CD4-positive, alpha-beta T cell treated with Interleukin-4 for 4 hours (primary cell): ENCODE measurements at regions not wholly inside any gene's neighbourhood (a gene's known extent, or its start where the extent isn't known, plus 50 kb on each side); places are given as distances from the start of the nearest gene placed in this dataset.
"Not testable (repeated sequence)": the region's sequence is repeated elsewhere in the genome, so short reads cannot be mapped to it uniquely, and the experiment has no call there.

ENCODE experiments used
- DNase-seq: peaks from one replicate; pipeline ENCODE4 v3.0.0-alpha.2; 2020

DNA sequence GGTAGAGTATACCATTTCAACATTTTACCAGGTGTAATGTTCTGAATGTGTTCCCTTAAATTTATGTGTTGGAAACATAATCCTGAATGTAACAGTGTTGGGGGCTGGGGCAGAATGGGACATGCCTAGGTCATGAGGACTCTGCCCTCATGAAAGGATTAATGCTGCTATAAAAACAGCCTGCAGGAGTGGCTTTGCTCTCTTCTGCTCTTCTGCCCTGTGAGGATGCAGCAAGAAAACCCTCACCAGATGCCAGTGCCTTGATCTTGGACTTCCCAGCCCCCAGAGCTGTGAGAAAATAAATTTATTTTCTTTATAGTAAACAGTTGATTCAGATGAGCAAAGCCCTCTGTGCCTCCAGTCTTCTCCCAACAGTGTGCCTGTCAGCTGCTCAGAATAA is 326.0 kb upstream of the ONECUT1 start:
- DNase-seq = no peak

DNA sequence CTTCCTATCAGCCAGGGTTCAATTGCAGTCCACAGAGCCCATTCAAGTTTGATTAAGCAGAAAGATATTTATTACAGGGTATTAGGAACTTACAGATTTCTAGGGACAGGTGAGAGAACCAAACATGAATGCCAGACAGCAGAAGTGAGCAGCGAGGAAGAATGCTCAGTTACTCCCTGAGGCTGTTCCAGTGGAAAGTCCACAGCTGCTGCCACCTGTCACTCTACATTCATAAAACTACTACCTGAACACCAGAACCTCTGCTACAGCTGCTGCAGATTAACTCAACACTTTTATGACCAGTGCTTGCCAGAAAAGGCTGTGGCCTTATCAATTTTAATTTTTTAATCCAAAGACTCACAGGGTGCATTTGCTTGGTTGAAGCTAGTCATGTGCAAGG is 325.4 kb upstream of the ONECUT1 start:
- no peak for DNase-seq

DNA sequence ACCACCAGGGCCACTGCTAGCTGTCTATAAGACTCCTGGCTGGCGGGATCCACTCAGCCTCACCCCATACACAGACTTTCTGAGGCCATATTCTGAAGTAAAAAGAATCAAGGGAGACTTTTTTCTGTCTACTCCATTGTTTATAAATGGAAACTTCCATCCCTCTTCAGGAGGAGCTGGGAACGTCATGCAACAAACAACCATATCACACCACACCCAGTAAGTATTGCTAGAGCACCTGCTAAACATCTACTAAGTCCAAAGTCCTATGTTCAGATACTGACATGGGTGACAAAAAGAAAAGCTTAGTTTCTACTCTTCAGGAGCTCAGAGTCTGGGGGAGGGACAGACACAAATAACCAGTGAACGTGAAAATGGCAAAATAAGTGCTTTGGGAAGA is 324.8 kb upstream of the ONECUT1 start:
- no peak for DNase-seq

DNA sequence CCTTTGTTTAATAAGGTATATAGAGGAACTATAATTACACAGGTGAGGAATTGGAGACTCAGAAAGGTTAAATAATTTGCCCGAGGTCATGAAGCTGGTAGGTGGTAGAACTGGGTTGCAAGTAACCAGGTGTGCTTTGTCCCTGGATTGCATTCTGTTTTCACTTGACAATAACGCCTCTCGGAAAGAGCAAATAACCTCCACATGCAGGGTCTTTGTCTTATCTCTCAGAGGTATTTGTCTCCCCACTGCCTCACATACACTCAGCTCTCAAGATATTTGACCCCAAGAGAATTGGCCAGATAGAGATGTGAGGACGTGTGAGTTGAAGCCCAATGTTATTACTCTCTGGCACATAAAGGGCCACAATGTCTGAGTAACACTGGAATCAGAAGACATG is 320.9 kb upstream of the ONECUT1 start:
- no peak for DNase-seq

DNA sequence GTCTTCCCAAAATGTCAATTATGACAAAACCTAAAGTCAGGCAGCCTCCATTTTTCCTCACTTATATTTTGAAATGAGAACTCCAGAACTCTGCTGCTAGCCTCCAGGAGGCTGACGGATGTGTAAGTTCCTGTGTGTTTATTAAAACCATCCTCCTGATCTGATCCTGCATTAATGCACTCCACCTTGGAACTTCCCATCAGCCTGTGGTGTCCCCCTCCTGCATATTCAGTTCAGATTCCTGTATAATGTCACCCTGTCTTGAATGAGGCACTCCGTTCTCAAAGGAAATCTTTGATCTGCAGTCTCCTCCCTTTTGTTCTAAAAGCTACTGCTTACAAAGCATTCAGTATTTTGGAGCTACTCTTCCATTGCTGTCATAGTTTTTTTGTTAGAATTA is 318.2 kb upstream of the ONECUT1 start:
- DNase-seq = no peak

DNA sequence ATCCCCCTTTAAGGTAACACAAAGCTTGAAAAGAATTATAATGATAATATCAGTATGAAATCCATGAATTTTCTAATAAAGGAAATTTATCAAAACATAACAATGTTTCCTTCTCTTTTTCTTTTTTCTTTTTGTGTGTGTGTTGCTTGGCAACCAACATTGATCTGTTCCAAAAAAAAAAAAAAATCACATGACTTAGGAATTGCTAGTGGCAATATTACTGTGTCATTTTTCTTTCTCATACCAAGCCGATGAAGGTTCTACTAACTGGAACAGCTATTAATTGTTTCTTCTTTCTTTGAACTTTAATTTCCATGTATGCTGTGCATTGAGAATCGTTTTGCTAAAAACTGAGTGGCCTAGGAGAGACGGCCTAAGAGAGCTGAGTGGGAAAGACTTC is 317.7 kb upstream of the ONECUT1 start:
- no peak for DNase-seq

DNA sequence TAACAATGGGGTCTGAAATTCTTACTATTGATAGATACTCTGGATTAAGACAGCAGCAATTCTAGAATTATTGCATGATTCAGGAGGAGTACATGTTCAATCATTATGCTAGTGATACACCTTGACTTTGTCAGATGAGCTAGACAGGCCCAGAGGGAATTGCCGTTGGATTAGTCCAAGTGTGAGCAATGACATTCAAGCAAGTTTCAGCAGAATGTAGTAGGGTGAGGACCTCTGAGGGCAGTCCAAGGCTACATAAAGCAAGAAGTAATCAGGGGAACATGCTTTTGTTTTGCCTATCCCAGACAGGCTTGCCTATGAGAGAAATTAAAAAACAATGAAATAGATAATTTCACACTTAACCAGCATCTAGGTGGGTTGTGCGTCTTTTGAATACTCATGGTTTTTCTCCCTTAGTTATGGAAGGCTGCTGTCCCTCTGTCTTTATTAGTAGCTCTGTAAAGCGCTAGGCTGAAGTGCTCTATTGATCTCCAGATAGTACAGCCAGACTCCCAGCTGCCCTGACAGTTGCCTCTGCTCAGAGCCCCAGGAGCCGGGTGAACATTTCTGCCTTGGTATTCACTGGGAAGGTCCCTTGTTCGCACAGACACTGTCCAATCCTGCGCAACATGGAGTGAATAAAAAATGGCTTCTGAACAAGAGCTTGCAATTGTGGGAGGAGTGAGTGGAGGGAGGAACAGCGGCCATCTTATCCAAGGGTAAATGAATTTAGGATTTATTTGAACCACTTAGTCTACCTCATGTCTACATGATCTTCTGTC is 316.6 kb upstream of the ONECUT1 start:
- no peak for DNase-seq

DNA sequence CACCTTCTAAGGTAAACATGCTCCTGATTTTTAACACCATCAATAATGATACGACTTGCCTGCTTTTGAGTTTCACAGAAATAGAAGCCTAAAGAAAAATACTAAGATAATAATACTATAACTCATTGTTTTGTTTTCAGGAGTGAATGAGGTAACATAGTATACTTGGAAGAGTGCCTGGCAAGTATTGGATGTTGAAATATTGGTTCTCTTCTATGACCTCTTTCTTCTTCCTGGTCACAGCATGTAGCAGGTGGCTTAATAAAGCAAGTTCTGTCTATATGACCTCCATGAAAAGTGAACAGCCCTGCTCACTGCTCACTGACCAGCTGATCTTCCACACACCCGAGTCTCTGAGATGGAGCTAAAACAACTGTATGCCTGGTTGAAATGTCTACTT is 312.3 kb upstream of the ONECUT1 start:
- DNase-seq = no peak

DNA sequence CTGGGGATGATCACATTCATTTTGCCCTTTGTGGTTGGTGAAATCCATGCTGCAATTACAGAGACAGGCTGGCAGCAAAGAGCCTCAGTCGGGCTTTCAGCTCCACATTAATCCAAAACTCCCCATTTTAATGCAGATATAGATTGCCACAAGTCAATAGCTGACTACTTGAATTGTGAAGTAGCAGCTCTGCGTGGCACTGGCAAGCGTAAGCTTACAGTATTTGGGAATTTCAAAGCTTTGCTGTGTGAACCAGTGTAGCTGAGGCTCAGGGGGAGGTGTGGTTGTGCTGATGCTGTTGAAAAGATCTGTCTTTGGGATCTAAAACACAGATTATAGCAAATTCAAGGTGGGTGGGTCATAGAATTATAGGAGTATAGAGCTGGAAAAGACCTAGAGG is 290.3 kb upstream of the ONECUT1 start:
- no peak for DNase-seq

DNA sequence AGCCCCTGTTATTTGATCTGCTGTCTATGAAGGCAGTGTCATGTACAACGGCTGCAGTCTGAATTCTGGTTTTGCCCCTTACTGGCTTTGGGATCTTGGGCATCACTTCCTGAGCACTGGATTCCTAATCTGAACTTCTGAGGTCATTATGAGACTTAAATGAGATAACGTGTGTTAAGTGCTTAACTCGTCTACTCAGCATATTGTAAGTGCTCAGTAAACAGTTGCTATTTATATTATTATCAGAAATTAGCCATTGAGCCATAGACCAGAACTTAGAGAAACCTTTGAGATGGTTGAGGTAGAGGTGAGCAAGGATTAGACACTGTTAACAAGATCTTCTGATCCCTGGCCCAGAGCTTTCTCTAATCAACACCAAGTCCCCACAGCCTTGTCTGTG is 284.1 kb upstream of the ONECUT1 start:
- DNase-seq = no peak

DNA sequence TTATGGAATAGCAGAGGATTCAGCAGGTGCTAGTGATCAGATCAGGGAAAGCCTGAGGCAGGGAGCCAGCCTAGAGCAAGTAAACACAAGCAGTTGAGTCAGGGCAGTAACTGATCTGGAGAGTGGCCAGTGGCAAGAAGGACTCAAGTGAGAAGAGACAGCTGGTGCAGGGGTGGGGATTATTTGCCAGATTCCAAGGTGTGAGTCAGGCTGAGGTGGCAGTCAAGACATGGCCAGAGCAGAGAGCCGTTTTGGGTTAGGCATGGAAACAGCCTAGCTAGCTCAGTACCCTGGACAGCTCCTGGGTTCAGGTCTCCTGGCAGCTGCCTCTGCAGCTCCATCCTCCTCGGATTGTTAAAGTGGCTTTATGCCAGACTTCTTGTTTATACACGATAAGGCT is 281.9 kb upstream of the ONECUT1 start:
- DNase-seq = no peak

DNA sequence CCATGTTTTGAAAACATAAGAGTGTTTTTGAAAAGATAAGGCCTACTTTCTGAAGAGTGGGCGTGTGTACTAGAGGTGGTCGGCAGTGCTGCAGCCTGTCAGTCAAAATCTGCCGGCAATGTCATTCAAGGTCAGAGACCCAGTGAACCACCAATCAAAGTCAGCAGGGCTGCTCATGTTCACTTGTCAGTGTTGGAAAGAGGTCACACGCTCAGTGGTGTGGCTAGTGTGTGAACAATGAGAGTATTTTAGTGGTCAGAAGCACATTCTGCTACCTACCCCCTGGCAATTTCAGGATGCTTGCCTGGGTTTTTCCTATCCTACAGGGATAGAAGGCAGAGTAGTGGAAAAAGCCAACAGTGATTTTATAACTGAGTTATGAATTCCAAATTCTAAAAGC is 278.5 kb upstream of the ONECUT1 start:
- DNase-seq = no peak

DNA sequence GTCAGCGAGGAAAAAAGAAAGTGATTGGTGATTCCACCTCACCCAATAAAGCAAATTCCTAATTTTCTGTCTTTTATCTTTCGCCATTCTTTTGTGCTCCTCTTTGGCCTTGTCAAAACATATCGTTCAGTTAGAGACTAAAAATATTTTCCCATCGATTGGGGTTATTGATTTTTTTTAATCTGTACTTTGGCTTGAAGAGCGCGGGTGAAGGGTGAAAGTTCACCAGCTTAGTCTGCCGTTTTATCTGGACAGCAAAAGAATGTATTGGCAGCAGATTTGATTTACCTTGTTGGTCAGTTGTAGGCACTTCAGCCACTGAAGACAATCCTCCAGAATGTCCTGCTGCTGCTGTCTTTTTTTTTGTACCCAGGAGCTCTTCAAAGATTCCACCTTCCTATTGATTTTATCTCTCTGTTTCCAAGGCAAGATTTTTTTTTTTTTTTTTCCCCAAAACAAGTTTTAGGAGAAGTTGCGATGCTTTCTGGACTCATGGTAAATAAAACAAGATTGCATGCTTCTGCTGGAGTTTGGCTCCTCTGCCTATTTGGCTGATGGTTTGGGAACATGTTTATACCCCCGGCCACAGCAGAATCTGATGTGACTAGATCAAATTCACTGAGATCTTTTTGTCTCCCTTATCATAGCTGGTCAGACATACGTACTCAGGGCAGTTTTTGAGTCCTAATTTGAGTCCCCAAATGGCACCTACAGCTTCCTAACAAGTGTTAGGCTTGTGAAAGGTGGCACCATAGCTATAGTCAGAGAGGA is 269.3 kb upstream of the ONECUT1 start:
- DNase-seq = no peak

DNA sequence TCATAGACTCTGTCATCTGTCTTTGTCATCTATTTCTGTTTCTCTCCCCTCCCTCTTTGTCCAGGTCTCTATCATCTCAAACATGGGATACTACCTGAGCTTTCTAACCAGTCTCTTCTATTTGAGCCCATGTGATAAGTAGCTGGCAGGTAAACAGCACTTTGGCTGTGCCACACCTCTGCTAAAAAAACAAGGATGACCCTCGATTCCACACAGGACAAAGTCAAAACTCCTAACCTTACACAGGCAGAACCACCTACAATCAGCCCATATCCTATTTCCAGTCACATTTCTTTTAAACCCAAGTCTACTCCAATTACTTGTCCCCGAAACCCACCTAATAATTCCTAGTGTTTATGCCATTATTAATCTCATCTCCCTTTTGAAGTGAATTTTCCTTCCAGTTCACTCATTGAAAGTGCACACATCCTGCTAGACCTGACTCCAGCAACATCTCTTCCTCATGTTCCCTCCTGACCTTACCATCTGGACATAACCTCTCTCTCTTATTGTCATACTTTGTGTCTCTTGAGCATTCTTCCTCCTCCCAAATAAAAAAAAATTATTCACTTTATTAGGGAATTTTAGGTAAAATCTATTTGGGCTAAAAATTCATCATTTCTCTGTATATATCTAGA is 256.1 kb upstream of the ONECUT1 start:
- DNase-seq = no peak

DNA sequence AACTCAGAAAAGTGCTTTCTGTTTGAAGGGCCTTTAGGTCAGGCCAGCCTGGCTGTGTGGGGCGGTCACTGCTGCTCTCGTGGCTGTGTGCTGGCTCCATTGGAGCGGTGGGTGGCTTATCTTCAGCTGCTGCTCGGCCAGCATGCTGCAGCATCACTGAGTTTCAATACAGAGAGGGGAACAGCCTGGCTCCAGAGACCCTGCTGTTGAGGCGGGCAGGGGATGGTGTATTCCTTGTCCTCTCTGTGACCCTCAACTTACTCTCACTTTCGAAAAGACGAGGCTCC is 248.5 kb upstream of the ONECUT1 start:
- no peak for DNase-seq

DNA sequence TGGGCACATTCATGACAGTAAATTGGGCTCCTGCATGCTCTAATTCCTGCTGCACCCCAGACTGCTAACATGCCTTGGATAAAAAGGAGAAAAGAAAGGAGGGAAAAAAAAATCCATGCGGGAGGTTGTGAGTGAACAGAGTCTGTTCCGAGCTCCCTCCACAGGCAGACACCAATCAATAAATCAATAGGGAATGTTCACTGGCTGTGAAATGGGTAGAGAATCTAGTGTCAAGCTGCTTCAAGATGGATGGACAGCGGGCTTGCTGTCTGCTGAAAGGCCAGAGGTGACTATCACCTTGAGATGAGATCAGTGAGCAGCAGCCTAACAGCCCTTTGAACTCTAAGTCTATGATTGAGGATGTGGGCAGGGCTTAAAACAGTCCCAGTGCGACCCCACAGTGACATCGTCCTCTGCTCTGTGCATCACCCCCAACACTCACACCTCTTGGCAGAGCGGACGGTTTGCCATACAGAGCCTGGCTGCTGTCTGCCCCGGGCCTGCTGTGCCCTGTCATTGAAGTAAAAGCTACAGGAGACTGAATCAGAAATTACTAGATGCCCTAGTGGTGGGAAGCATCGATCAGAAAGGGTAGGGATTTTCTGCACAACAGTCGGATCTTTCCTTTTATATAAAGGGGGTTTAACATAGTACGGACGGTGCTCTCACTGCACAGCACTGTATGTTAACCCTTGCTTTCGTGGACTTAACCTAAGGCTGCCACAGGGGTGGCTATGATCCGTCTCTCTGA is 247.9 kb upstream of the ONECUT1 start:
- DNase-seq = no peak

DNA sequence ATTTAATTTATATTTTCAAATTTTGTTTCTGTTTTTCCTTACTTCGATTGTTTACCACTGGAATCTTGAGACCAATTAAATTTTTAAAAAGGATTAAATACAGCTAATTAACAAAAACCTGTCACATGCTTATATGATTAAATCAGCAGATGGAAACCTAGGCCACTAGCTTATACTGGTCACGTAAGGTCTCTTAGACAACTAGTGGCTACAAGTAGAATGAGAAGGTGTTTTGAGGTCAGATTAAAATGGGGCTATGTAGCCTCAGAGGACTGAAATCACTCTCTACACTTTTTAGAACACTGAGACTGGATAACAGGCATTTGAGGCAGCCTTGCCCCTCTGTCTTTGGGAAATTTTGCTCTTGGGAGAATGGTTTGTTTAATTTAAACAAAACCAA is 246.5 kb upstream of the ONECUT1 start:
- DNase-seq = no peak

DNA sequence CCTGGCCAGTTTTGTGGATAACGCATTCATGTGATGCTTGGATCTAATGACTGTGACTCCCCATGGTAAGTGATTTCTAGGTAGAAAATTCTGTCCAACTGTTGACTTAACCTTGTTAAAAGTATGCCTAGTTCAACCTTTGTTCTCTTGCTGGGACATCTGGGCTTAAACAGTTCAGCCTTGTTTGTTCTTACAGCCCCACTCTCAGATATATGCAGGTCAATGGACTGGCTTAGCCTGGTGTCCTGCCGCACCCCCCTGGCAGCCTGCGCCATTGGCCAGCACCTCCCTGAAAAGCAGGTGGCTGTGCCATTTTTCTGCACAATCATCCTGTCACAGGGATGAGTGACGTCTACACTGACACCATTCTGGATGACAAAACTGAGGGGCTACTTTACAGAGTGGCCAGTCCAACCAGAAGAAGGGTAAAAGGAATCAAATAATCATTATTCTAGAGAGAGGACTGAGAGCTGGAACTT is 244.7 kb upstream of the ONECUT1 start:
- no peak for DNase-seq

DNA sequence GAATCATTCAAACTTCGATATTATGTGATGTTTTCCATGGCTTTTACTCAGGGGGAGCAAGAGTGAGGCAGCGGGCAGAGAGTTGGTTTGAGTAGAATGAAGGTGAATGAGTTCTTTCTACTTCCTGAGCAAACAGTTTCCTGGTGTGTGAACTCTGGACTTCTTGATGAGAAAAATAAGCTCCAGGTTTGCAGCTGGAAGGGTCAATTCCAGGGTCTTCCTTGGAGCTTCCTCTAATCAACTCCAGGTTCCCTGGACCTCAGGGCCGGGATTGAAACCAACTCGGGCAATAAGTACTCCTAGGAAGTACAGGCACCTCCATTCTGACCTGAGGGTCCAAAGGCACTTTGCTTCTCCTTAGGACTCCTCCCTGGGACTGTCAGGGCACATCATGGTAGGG is 243.6 kb upstream of the ONECUT1 start:
- no peak for DNase-seq

DNA sequence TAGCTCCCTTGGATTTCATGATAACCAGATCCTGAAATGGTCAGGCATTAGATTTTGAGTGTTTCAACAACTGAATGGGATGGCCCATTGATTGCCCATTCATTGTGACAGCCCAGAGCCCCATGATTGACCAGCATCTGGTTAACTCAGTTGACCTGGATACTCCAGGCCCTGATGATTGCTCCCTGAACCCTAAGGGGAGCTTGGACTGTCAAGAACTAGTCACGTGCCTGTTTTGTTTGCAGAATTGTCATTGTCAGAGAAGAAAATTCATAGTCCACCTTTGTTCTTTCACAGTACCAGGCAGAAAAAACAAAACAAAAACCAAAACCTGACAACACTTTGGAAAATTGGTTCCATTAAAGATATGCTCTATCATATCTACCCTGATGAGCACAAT is 241.3 kb upstream of the ONECUT1 start:
- no peak for DNase-seq

DNA sequence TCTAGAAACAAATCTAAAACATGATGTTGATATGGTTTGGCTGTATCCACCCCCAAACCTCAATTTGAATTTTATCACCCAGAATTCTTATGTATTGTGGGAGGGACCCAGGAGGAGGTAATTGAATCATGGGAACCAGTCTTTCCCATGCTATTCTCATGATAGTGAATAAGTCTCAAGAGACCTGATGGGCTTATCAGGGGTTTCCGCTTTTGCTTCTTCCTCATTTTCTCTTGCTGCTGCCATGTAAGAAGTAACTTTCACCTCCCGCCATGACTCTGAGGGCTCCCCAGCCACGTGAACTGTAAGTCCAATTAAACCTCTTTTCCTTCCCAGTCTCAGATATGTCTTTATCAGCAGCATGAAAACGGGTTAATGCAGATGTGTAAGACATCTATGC is 232.7 kb upstream of the ONECUT1 start:
- no peak for DNase-seq

DNA sequence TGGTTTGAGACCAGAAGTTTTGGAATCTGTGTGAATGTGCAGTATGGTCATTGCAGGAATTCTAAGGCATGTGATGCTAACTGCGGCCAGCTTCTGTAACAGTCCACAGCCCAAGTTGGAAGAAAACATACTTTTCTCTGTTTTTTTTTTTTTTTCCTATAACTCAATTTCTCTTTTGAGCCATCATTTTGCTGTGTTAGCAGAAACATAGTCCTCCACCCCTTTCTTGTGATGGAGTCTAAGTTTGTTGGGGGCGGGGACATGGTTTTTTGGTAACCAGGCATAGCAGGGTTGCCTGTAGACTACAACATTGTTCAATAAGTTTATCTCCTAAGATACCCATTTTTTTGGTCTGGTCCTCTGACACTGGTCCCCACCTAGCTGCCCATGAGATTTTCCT is 223.2 kb upstream of the ONECUT1 start:
- DNase-seq = no peak

DNA sequence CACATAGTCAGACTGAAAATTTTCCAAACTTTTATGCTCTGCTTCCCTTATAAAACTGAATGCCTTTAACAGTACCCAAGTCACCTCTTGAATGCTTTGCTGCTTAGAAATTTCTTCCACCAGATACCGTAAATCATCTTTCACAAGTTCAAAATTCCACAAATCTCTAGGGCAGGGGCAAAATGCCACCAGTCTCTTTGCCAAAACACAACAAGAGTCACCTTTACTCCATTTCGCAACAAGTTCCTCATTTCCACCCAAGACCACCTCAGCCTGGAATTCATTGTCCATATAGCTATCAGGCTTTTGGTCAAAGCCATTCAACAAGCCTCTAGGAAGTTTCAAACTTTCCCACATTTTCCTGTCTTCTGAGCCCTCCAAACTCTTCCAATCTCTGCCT is 221.6 kb upstream of the ONECUT1 start:
- not testable (repeated sequence) for DNase-seq

DNA sequence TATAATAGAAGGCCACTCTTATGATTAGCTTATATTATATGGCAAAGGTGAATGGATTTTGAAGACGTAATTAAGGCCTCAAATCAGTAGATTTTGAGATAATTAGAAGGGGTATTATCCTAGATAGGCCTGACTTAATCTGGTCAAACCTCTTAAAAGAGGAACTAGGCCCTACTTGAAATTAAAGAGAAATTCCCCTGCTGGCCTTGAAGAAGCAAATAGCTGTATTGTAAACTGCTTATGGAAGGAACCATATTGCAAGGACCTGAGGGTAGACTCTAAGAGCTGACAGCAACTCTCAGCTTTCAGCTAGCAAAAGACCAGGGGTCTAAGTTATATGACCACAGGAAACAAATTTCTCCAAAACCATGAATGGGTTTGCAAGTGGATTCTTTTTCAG is 219.0 kb upstream of the ONECUT1 start:
- no peak for DNase-seq
